ENCODE measurements at regions not wholly inside any gene's neighbourhood (a gene's known extent, or its start where the extent isn't known, plus 50 kb on each side); places are given as distances from the start of the nearest gene placed in this dataset.

DNA sequence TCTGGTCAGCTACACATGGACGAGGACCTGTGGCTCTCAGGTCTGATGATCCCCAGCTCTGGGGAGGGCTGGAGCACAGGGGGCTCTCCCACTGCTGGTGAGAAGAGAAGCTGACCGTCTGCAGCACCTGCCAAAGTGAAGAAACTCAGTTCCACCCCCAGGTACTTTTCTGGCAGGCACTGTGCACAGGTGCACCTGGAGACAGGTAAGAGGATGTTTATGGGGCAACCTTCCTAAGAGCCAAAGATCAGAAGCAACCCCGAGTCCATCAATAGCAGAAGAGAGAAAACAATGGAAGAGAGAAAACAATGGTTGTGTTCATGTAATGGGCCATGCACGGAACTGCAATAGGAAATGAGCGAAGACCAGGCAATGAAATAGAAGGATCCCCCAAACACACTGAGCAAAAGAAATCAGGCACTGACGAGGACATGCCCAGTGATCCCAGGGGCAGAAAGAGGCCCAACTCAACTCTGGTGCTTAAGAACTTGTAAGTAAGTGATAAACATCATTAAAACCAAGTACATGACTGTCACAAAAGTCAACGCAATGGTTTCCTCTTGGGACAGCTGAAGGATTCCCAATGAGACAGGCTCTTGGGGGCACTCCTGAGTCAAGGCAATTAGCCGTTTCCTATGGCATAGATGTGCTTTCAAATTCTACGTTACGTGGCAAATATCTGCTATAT lies 95.0 kb upstream of the ALDH1A3 start:
- no peak for DNase-seq
- no peaks in the 10 kb centered on the region for H3K36me3 ChIP-seq (ENCODE audit: control insufficient read depth, insufficient read depth, low read length)
- ChIA-PET POLR2A (no interaction called here), CTCF (no interaction called here)
- no peaks in the 10 kb centered on the region for H3K4me1 ChIP-seq
- H3K4me3 ChIP-seq (ENCODE audit: low read depth, low read length): no peak overlapping the region
- H3K27ac Mint-ChIP-seq (ENCODE audit: unreplicated experiment): no peak overlapping the region
- no TSS peak for BruUV-seq (replicated peaks)
- no peaks in the 10 kb centered on the region for H3K9me3 Mint-ChIP-seq (ENCODE audit: unreplicated experiment)
- no peaks in the 10 kb centered on the region for H3K27me3 ChIP-seq (replicated peaks; ENCODE audit: control insufficient read depth, insufficient read depth, low read length)
- TF ChIP-seq, protein P1, sequence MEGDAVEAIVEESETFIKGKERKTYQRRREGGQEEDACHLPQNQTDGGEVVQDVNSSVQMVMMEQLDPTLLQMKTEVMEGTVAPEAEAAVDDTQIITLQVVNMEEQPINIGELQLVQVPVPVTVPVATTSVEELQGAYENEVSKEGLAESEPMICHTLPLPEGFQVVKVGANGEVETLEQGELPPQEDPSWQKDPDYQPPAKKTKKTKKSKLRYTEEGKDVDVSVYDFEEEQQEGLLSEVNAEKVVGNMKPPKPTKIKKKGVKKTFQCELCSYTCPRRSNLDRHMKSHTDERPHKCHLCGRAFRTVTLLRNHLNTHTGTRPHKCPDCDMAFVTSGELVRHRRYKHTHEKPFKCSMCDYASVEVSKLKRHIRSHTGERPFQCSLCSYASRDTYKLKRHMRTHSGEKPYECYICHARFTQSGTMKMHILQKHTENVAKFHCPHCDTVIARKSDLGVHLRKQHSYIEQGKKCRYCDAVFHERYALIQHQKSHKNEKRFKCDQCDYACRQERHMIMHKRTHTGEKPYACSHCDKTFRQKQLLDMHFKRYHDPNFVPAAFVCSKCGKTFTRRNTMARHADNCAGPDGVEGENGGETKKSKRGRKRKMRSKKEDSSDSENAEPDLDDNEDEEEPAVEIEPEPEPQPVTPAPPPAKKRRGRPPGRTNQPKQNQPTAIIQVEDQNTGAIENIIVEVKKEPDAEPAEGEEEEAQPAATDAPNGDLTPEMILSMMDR (IDR thresholded peaks at IDR 0.05; ENCODE audit: insufficient read depth in 1 of 2, low read depth in 1 of 2, low read length in 1 of 2, severe bottlenecking in 1 of 2, unreplicated experiment in 1 of 2): no peak
- H3K9me3 ChIP-seq: no peaks in the 10 kb centered on the region
- no peak overlapping the region for H3K4me3 Mint-ChIP-seq (ENCODE audit: unreplicated experiment)
- no peaks in the 10 kb centered on the region for H3K27me3 Mint-ChIP-seq (ENCODE audit: insufficient read depth, unreplicated experiment)
- H3K4me1 Mint-ChIP-seq (ENCODE audit: low read depth, unreplicated experiment): no peaks in the 10 kb centered on the region
- intact Hi-C loops (cut with micrococcal nuclease; ENCODE audit: unreplicated experiment): no loop called here
- H3K36me3 Mint-ChIP-seq (ENCODE audit: insufficient read depth, unreplicated experiment): no peaks in the 10 kb centered on the region

DNA sequence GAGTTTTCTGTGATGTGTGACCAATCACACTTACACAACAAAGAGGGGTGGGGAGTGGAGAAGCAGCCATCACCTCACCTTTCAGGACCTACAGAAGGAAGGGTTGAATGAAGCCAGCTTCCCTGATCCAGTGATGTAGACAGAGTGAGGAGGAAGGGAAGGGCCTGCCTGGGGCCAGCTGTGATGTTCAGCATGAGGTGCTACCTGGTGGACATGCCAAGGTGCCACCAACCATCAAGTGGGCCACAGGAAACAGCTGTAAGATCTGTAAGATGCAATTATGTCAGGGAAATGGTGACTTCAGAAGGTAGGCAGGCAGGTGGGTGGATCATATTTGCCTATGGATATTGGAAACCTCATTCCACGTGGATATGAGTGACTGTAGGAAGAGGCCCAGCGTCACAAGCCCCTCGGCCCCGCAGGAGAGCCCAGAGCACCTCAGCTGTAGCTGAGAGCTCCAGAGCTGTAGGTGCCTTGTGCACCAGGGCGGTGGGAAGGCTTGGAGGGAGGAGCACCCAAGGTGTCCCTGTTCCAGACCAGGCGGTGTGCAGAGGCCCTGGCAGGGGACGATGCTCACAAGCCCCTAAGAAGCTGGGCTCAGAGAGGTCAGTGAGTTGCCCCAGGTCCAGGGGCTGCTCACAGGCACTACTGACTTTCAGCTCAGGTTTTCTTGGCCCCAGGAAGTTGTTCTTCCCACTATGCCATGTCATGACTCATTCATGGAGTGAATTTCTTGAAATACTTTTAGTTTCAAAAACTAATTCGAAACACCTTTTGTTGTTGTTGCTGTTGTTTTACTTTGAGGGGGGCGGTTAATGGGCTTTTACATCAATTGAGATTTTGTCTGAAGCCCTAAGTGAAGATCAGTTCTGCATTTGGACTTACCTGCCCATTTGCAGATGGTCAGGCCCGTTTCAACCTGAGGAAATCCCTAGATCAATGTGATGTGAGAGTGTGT lies 94.2 kb upstream of the ALDH1A3 start:
- H3K36me3 Mint-ChIP-seq (ENCODE audit: insufficient read depth, unreplicated experiment): no peaks in the 10 kb centered on the region
- H3K4me3 Mint-ChIP-seq (ENCODE audit: unreplicated experiment): no peak overlapping the region
- DNase-seq: no peak
- H3K9me3 Mint-ChIP-seq (ENCODE audit: unreplicated experiment): no peaks in the 10 kb centered on the region
- H3K4me1 ChIP-seq: no peaks in the 10 kb centered on the region
- ChIA-PET POLR2A (no interaction called here), CTCF (no interaction called here)
- no peaks in the 10 kb centered on the region for H3K36me3 ChIP-seq (ENCODE audit: control insufficient read depth, insufficient read depth, low read length)
- no peaks in the 10 kb centered on the region for H3K9me3 ChIP-seq
- no peaks in the 10 kb centered on the region for H3K4me1 Mint-ChIP-seq (ENCODE audit: low read depth, unreplicated experiment)
- H3K27me3 ChIP-seq (replicated peaks; ENCODE audit: control insufficient read depth, insufficient read depth, low read length): no peaks in the 10 kb centered on the region
- no peak overlapping the region for H3K27ac Mint-ChIP-seq (ENCODE audit: unreplicated experiment)
- no TSS peak for BruUV-seq (replicated peaks)
- no peaks in the 10 kb centered on the region for H3K27me3 Mint-ChIP-seq (ENCODE audit: insufficient read depth, unreplicated experiment)
- intact Hi-C loops (cut with micrococcal nuclease; ENCODE audit: unreplicated experiment): no loop called here
- H3K4me3 ChIP-seq (ENCODE audit: low read depth, low read length): no peak overlapping the region
- TF ChIP-seq, protein P1 (IDR thresholded peaks at IDR 0.05; ENCODE audit: insufficient read depth in 1 of 2, low read depth in 1 of 2, low read length in 1 of 2, severe bottlenecking in 1 of 2, unreplicated experiment in 1 of 2): no peak

DNA sequence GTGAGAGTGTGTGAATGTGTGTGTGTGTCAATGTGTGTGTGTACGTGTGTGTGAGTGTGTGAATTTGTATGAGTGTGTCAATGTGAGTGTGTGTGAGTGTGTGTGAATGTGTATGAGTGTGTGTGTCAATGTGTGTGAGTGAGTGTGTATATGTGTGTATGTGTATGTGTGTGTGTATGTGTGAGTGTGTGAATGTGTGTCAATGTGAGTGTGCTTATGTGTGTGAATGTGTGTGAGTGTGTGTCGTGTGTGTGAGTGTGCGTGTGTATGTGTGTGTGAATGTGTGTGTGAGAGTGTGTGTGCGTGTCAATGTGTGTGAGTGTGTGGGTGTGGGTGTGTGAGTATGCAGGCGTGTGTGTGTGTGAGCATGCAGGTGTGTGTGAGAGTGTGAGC lies 93.5 kb upstream of the ALDH1A3 start:
- Mint-ChIP-seq H3K27ac (ENCODE audit: unreplicated experiment) (no peak overlapping the region), H3K27me3 (ENCODE audit: insufficient read depth, unreplicated experiment) (no peaks in the 10 kb centered on the region), H3K4me1 (ENCODE audit: low read depth, unreplicated experiment) (no peaks in the 10 kb centered on the region), H3K9me3 (ENCODE audit: unreplicated experiment) (no peaks in the 10 kb centered on the region), H3K36me3 (ENCODE audit: insufficient read depth, unreplicated experiment) (no peaks in the 10 kb centered on the region), H3K4me3 (ENCODE audit: unreplicated experiment) (no peak overlapping the region)
- ChIA-PET POLR2A (no interaction called here), CTCF (no interaction called here)
- TF ChIP-seq, protein P1 (IDR thresholded peaks at IDR 0.05; ENCODE audit: insufficient read depth in 1 of 2, low read depth in 1 of 2, low read length in 1 of 2, severe bottlenecking in 1 of 2, unreplicated experiment in 1 of 2): no peak
- no TSS peak for BruUV-seq (replicated peaks)
- no peaks in the 10 kb centered on the region for H3K36me3 ChIP-seq (ENCODE audit: control insufficient read depth, insufficient read depth, low read length)
- no peak overlapping the region for H3K4me3 ChIP-seq (ENCODE audit: low read depth, low read length)
- DNase-seq: no peak
- no peaks in the 10 kb centered on the region for H3K27me3 ChIP-seq (replicated peaks; ENCODE audit: control insufficient read depth, insufficient read depth, low read length)
- H3K9me3 ChIP-seq: no peaks in the 10 kb centered on the region
- intact Hi-C loops (cut with micrococcal nuclease; ENCODE audit: unreplicated experiment): no loop called here
- no peaks in the 10 kb centered on the region for H3K4me1 ChIP-seq
